Astrocyte (in vitro differentiated cells and primary cell): ENCODE measurements at regions not wholly inside any gene's neighbourhood (a gene's known extent, or its start where the extent isn't known, plus 50 kb on each side); places are given as distances from the start of the nearest gene placed in this dataset.

Source experiments
- DNase-seq: peaks from one replicate; pipeline ENCODE4 v3.0.0-alpha.2; 2010; ENCODE audit warnings: low read depth
- FAIRE-seq: peaks from 2 replicates; lab custom pipeline; 2011; peaks lifted over from hg19 to GRCh38; lab: Jason Lieb, UNC
- H2AFZ ChIP-seq: 2 replicates; pipeline ENCODE4 v1.6.0; 2012; ENCODE audit warnings: low read depth, low read length, inconsistent platforms
- H3K27ac ChIP-seq: 2 replicates; pipeline ENCODE4 v1.5.1; 2011; ENCODE audit warnings: low read depth, low read length, inconsistent platforms
- H3K27me3 ChIP-seq: 2 replicates; pipeline ENCODE4 v1.6.0; 2011; ENCODE audit warnings: low read length, inconsistent platforms; ENCODE audit not compliant: insufficient read depth
- H3K36me3 ChIP-seq: 2 replicates; pipeline ENCODE4 v1.5.1; 2011; ENCODE audit warnings: low read length, inconsistent platforms; ENCODE audit not compliant: insufficient read depth
- H3K4me1 ChIP-seq: 2 replicates; pipeline ENCODE4 v1.5.1; 2011; ENCODE audit warnings: low read length, inconsistent platforms; ENCODE audit not compliant: insufficient read depth
- H3K4me2 ChIP-seq: 2 replicates; pipeline ENCODE4 v1.6.0; 2012; ENCODE audit warnings: low read length, inconsistent platforms
- H3K4me3 ChIP-seq: 2 replicates; pipeline ENCODE4 v1.5.1; 2011; ENCODE audit warnings: low read depth, mild to moderate bottlenecking, low read length, inconsistent platforms; ENCODE audit not compliant: insufficient read depth
- H3K79me2 ChIP-seq: 2 replicates; pipeline ENCODE4 v1.6.0; 2012; ENCODE audit warnings: mild to moderate bottlenecking, low read length, inconsistent platforms; ENCODE audit not compliant: insufficient read depth
- H3K9ac ChIP-seq: 2 replicates; pipeline ENCODE4 v1.6.0; 2012; ENCODE audit warnings: mild to moderate bottlenecking, low read length, inconsistent platforms
- H3K9me3 ChIP-seq: 2 replicates; pipeline ENCODE4 v1.5.1; 2012; ENCODE audit warnings: low read depth, mild to moderate bottlenecking, low read length, inconsistent platforms; ENCODE audit not compliant: insufficient read depth
- H4K20me1 ChIP-seq: 2 replicates; pipeline ENCODE4 v1.6.0; 2012; ENCODE audit warnings: low read length, inconsistent platforms; ENCODE audit not compliant: insufficient read depth
- H3K27ac Mint-ChIP-seq: one replicate; pipeline ENCODE4 v1.8.0; 2021; ENCODE audit warnings: mild to moderate bottlenecking, mixed read lengths; ENCODE audit not compliant: unreplicated experiment
- H3K27me3 Mint-ChIP-seq: one replicate; pipeline ENCODE4 v1.8.0; 2021; ENCODE audit warnings: low read depth, mixed read lengths; ENCODE audit not compliant: unreplicated experiment
- H3K36me3 Mint-ChIP-seq: one replicate; pipeline ENCODE4 v1.8.0; 2021; ENCODE audit warnings: low read depth, mixed read lengths; ENCODE audit not compliant: unreplicated experiment
- H3K4me1 Mint-ChIP-seq: one replicate; pipeline ENCODE4 v1.8.0; 2021; ENCODE audit warnings: low read depth, mixed read lengths; ENCODE audit not compliant: unreplicated experiment
- H3K4me3 Mint-ChIP-seq: one replicate; pipeline ENCODE4 v1.8.0; 2021; ENCODE audit warnings: mild to moderate bottlenecking, moderate library complexity, mixed read lengths; ENCODE audit not compliant: unreplicated experiment
- H3K9me3 Mint-ChIP-seq: one replicate; pipeline ENCODE4 v1.8.0; 2021; ENCODE audit warnings: mild to moderate bottlenecking, mixed read lengths; ENCODE audit not compliant: unreplicated experiment
- CTCF ChIP-seq: IDR thresholded peaks from 2 replicates; pipeline ENCODE4 v1.5.1; 2011; ENCODE audit warnings: low read depth, mild to moderate bottlenecking, inconsistent platforms, low read length, moderate library complexity; ENCODE audit not compliant: insufficient read depth
- EZH2 ChIP-seq: IDR thresholded peaks from 2 replicates; pipeline ENCODE4 v1.6.1; 2012; ENCODE audit warnings: mild to moderate bottlenecking, low read length, inconsistent platforms; ENCODE audit not compliant: insufficient read depth

- H3K4me3 Mint-ChIP-seq = no peak overlapping the region
- Histone ChIP-seq H3K79me2 (no peaks in the 10 kb centered on the region), H3K27me3 (no peaks in the 10 kb centered on the region), H3K4me3 (no peak overlapping the region), H3K4me2 (no peak overlapping the region), H3K9me3 (no peaks in the 10 kb centered on the region), H3K36me3 (no peaks in the 10 kb centered on the region), H3K27ac (no peak overlapping the region), H3K4me1 (no peaks in the 10 kb centered on the region), H3K9ac (no peak overlapping the region), H4K20me1 (no peaks in the 10 kb centered on the region), H2AFZ (no peak overlapping the region)
- no peak for FAIRE-seq
- TF ChIP-seq CTCF (no peak), EZH2 (no peak)
- no peak for DNase-seq
- H3K27ac Mint-ChIP-seq = no peak overlapping the region
- peaks cover 4% of the 10 kb centered on the region for H3K4me1 Mint-ChIP-seq
- no peaks in the 10 kb centered on the region for H3K27me3 Mint-ChIP-seq
- peaks cover 19% of the 10 kb centered on the region for H3K9me3 Mint-ChIP-seq
- peaks cover 10% of the 10 kb centered on the region for H3K36me3 Mint-ChIP-seq
These were observed 136.4 kb upstream of the ITGB1 start for GRCh38 chr10:33094263-33095051.

DNA sequence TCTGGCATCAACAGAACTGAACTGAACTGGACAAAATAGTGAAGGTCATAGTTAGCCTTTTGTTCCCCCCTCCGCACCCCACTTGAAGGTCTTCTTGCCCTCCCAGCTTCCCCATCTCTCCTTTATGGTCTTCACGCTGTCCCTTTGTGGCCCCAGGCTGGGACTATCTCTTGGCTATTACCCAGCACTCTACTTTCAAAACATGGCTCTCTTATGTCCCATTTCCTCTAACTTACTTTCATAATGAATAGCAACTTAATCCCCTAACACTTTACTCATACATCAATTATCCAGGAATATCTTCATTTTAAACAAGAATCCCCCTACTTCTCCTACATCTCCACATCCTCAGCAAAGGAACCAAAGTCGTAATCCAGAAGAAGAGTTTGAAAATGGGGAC lies 135.3 kb upstream of the ITGB1 start:
- TF ChIP-seq EZH2 (no peak), CTCF (no peak)
- Mint-ChIP-seq H3K36me3 (peaks cover 10% of the 10 kb centered on the region), H3K4me3 (no peak overlapping the region), H3K9me3 (peaks cover 19% of the 10 kb centered on the region), H3K27ac (no peak overlapping the region), H3K27me3 (no peaks in the 10 kb centered on the region), H3K4me1 (no peaks in the 10 kb centered on the region)
- DNase-seq (no peak), FAIRE-seq (no peak)
- Histone ChIP-seq H3K36me3 (no peaks in the 10 kb centered on the region), H3K9ac (no peak overlapping the region), H3K27ac (no peak overlapping the region), H3K4me3 (no peak overlapping the region), H3K4me1 (no peaks in the 10 kb centered on the region), H3K9me3 (no peaks in the 10 kb centered on the region), H2AFZ (no peak overlapping the region), H3K27me3 (no peaks in the 10 kb centered on the region), H3K79me2 (no peaks in the 10 kb centered on the region), H4K20me1 (no peaks in the 10 kb centered on the region), H3K4me2 (no peak overlapping the region)

GRCh38 chr10:33092596-33092995 lies 134.6 kb upstream of the ITGB1 start:
- Histone ChIP-seq H3K9ac (no peak overlapping the region), H3K4me3 (no peak overlapping the region)
- DNase-seq = no peak

More at GRCh38 chr10:33092596-33092995, 134.6 kb upstream of the ITGB1 start:
- no peak overlapping the region for H3K27ac Mint-ChIP-seq
- Histone ChIP-seq H3K36me3 (no peaks in the 10 kb centered on the region), H3K79me2 (no peaks in the 10 kb centered on the region), H3K27me3 (no peaks in the 10 kb centered on the region), H4K20me1 (no peaks in the 10 kb centered on the region), H3K4me2 (no peak overlapping the region), H3K4me1 (no peaks in the 10 kb centered on the region), H3K27ac (no peak overlapping the region), H3K9me3 (no peaks in the 10 kb centered on the region), H2AFZ (no peak overlapping the region)
- peaks cover 10% of the 10 kb centered on the region for H3K36me3 Mint-ChIP-seq
- FAIRE-seq = no peak
- H3K4me1 Mint-ChIP-seq = no peaks in the 10 kb centered on the region
- H3K27me3 Mint-ChIP-seq = no peaks in the 10 kb centered on the region
- H3K4me3 Mint-ChIP-seq = no peak overlapping the region
- peaks cover 22% of the 10 kb centered on the region for H3K9me3 Mint-ChIP-seq
- TF ChIP-seq CTCF (no peak), EZH2 (no peak)
